HG03175 (cell line): ENCODE measurements at regions not wholly inside any gene's neighbourhood (a gene's known extent, or its start where the extent isn't known, plus 50 kb on each side); places are given as distances from the start of the nearest gene placed in this dataset.
"Not testable (repeated sequence)": the region's sequence is repeated elsewhere in the genome, so short reads cannot be mapped to it uniquely, and the experiment has no call there.

Experiments
- ATAC-seq: cut with Tn5 transposase; IDR thresholded peaks from one replicate; pipeline ENCODE4 v1.9.1; 2021; ENCODE audit warnings: mild to moderate bottlenecking, moderate library complexity; ENCODE audit not compliant: unreplicated experiment

DNA sequence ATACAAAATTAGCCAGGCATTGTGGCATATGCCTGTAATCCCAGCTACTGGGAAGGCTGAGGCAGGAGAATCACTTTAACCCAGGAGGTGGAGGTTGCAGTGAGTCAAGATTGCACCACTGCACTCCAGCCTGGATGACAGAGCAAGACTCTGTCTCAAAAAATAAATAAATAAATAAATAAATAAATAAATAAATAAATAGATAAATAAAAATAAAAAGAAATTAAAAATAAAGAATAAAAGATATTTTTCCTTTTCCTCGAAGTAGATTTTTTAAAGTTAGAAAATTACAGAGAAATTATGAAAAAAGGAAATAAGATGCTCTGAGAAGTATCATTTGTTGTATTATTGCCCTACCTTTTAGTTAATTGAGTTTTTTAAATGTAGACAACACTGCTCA is 1906.1 kb downstream of the MAT2B start:
- not testable (repeated sequence) for ATAC-seq

DNA sequence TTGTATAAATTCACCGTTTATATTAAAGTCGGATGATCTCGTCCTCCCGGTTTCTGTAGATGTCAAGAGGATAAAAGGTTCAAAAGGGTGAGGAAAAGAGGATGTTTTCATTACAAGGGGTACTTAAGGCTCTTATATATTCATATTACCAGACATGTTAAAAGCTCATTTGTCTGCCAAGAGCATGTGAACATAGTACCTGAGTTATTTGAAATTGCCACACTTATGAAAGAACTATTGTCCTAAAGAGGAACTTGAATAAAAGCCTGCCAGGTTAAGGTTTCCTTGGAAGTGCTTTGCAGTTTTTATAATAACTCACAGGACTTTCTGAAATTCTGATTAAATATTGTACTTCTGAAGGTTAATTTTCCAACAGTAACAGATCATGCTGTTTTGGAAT is 1915.1 kb downstream of the MAT2B start:
- ATAC-seq = no peak

DNA sequence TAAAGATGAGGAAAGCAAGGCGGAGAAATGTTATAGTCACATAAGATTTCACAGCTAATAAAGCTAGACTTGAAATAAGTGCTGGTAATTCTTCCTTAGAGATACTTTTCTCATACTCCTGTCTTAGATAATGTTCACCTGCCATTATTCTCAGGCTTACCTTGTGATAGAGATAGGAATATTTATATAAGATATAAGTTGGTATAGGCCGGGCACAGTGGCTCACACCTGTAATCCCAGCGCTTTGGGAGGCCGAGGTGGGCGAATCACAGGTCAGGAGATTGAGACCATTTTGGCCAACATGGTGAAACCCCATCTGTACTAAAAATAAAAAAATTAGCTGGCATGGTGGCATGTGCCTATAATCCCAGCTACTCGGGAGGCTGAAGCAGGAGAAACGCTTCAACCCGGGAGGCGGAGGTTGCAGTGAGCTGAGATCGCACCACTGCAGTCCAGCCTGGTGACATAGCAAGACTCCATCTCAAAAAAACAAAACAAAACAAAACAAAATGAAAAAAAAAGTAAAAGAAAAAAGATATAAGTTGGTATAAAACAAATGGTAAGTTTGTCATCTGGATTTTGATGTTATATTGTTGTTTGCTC is 1918.4 kb downstream of the MAT2B start:
- ATAC-seq = no peak

DNA sequence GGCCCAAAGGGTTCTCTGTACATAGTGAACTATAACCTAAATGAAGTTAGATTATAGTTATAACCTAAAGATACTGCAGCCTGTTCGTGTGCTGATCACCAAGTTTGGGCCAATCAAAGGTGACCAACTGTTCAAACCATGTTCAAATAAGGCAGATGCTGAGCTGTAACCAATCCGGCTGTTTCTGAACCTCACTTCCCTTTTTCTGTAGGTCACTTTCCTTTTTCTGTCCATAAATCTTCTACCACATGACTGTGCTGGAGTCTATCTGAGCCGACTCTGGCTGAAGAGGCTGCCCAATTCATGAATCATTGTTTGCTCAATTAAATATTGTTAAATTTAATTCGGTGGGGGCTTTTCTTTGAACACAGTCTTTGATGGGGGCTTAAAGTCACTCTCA is 1920.2 kb downstream of the MAT2B start:
- no peak for ATAC-seq

DNA sequence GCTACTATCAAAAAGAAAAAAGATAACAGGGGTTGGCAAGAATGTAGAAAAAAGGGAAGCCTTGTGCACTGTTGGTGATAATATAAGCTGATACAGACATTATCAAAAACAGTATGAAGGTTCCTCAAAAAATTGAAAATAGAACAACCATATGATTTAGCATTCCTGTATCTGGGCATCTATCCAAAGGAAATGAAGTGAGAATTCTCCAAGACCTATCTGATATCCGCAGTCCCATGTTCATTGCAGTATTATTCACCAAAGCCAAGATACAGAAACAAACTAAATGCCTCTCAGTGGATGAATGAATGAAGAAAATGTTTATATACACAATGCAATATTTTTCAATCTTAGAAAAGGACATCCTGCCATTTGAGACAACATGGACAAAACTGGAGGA is 1943.3 kb downstream of the MAT2B start:
- no peak for ATAC-seq

DNA sequence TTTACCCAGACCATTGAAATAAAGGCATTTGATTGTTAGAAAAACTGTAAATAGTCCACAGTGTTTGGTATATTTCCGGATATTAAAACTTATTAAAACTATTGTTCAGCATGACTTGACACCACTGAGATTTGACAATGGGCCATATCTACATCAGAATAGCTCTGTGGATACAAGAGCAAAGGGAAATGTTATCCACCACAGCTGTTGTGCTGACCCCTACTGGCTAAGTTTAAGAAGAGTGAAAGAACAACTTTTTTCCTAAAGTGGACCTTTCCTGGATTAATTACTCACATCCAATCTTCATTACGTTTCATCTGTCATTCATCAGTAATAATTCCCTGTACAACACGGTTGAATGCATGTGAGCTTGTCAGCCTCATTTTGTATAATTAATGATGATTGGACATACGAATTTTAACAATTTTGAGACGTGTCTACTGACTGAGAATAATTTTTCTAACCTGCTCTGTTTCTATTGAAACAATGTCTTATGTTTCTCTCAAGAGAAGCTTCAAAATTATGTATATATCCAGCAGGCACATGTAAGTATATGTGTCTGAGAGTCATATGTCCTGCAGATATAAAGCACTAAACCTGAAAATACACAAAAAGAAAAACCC is 1952.6 kb downstream of the MAT2B start:
- no peak for ATAC-seq

DNA sequence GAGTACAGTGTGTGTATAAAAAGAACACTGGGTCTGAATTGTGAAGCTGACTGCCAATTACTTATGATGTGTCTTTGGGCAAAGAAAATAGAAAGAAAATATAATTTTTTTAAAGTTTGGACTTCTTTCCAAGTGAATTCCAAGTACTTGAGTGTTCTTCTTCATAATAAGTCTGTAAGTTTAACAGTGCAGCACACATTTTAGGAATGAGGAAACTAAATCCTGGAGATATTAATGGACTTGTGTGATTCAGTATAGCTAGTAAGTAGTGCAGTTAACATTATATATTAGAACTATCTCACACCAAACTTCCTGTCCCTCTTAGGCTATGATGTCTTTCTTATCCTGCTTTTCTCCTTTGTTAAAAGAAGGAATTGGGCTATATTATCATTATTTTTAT is 1953.8 kb downstream of the MAT2B start:
- ATAC-seq = no peak

DNA sequence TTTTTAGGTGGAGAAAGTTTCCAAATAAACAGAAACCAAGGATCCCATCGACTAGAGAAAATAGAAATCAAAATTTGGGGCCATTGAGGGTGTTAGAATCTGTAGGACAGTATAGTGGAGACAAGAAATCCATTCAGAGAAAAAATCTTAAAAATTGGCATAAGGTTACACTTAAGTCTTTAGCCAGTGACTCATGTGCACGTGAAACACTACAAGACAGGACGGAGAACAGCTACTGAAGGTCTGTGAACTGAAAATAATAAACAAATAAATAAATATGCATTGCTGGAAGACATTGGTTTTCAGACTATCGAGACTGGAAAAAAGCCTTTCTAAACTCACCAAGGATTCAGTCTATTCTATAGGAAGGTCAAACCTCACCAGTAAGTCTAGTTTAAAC is 1955.5 kb downstream of the MAT2B start:
- ATAC-seq = no peak

DNA sequence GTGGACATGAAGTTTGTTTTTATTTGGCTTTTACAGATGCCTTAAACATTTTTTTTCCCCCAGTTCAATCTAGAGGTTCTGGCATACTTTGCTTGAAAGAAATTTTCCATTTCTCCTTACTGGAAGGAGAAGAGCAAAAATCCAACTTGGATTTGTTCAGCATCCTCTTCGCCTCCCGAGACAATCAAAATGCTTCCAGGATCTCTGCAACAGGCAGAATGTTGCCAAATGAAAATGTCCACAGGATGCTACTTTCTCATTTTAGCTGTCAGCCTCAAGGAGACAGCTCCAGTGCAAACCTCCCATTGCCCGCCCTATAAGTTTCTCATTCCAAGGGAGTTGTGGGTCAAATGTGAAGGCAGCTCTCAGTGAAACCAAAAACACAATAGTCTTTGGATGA is 1972.1 kb downstream of the MAT2B start:
- ATAC-seq = no peak

DNA sequence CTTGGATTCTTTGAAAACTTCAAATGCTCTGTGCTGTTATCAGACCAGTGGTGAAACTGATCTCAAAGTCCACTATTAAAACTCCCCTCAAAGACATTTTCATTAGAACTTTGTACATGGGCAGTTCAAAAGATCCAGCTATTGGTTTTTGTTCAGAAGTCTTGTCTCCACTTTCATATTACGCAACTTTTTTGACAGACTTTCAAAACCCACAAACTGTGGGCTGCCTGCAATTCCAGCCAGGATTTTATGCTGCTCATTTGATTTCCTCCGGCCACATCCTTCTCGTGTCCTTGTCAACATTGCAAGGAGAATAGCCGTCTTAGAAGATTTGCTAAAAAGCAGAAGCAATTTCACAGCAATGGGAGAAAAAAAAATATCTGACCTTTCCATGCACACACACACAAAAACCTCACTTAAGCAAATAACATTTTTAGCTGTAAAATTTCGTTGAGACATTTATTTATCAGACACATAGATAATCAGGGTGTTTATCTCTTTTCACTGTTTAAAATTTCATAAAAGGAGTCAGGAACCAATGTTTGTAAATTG is 1990.5 kb downstream of the MAT2B start:
- ATAC-seq = no peak

DNA sequence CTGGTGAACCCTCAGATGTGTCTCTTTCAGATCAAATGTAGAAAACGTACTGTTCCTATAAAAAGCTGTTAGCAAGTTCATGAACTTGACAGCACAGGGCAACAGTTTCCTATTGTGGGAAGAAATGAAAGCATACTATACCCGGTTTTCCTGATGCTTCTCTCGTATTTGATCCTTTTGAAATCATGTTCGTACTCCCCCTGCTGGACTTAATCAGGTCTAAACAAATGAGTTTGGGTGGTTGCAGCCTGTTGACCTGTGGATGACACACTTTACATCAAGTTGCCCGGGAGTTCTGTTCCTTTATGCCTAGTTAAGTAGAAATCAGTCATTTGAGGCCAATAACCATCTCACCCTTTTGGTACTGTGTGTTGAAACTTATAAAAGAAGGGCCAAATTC is 1992.3 kb downstream of the MAT2B start:
- ATAC-seq = no peak

DNA sequence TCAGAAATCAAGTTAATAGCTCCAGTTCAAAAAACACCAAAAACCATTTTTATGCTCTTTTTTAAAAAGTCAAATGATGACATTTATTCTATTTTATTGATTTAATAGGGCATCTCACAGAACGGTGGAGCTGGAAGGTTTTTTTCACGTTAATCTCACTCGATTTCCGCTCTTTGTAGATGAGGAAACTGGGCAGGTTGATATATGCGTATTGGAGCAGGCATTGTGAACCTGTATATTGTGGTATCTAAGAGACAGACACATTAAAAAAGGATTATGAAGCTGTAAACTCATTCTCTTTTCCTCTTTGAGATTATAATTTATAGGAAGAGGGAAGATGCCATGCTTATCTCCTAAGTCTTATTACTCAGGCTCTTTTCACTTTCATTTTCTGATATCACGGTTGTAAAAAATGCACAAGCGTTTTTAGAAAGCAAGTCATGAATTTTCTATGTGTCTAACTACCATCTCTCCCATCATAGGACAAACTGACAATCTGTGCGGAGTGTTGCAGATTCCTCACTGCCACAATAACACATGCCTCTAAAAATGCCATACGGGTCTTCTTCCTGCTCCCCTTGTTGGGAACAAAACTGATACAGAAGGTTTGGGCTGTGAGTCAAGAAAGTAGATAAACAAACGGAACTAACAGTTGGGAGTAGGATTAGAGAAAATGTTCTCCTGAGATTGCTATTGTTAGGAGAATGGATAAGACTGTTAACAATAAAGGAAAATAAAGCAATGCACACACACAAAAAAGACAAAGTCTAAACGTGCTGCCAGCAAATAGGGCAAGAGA is 1997.7 kb downstream of the MAT2B start:
- ATAC-seq = no peak

DNA sequence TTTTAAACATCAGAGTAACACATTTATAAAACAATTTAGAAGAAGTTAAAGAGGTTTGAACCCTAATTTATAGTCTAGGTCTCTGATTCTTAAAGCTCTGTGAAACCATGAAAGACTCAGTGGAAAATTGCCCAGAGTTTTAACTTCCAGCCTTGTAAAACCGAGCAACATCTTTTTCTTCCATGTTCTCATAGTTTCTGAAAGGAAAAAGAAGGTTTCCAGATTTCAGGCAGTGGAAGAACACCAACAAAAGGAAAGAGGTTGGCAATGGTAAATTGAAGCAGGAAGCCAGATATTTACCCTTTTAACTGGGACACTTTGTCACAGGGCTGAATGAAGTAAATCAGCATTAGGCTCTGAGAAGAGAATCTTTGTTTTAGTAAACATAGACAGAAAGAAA is 1999.3 kb downstream of the MAT2B start:
- ATAC-seq = no peak

DNA sequence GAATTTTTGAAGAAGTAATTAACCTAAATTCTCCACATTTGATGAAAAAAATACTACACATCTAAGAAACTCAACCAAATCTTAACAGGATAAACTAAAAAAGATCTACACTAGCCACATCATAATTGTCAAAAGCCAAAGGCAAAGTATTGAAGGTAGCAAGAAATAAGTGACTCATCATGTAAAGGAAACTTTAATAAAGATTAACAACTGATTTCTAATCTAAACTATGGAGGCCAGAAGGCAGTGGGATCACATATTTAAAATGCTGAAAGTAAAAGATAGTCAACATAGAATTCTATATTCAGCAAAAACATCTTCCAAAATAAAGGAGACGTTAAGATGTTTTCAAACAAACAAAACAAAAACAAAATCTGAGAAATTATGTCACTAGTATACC is 2002.9 kb downstream of the MAT2B start:
- no peak for ATAC-seq

DNA sequence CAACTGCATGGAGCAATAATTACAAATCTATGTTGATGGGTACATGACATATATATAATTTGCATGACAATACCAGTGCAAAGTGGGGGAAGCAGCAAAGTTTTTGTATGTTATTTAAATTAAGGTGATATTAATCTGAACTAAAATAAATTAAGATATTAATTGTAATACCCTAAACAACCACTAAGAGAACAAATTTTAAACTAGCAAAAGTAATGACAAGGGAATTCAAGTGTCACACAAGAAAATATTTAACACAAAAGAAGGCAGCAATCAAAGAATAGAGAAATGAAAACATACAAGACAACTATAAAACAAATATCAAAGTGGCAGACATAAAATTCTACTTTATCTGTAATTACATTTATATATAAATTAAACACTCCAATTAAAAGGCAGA is 2003.4 kb downstream of the MAT2B start:
- no peak for ATAC-seq

DNA sequence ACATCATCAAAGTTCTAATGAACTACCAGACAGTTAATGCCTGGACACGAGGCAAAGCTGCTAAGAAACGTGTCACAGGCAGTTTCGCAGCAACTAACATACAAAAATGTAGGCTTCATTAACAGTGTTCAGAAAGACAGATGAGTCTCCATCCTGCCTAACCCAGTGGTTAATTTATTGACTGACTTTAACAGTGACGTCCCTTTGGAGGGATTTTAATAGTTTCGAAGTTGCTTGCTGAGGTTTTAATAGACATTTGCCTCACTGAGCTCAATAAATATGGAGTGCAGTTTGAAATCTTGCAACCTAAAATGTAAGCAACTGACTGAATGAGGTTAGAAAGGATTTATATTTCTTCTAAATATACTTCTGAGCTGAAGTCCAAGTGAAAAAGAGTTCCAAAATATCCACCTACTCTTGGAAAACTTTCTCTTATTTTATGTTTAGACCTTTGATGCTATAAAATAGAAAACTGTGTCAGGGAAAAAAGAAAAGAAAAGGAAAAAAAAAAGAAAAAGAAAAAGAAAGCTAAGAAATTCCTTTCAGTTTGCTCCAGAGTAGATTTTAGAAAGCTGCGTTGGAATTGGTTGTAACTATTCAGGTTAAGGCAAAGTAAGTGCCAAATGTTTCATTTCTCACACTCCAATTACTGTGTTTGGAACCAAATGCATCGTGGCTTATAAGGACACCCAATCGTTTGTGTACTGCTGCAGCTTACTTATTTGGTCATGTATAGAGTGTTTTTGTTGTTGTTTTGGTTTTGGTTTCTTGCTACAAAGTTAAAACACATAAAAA is 2016.6 kb downstream of the MAT2B start:
- no peak for ATAC-seq

DNA sequence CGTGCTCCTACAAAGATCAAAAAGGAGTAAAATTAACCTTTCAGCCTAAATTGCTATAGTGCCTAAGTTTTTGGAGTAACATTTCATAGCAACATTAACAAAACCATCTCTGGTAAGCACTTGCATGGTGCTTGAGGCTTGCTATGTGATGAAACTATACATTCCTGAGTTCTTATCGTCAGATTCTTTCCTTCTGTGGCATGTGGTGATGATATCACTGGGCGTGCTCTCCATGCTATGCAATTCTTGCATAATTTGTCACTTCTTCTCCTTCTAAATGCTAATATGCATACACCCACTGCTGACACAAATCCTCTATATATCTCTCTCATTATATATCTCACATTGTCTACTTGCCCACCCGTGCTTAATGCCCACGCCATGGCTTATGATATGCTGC is 2019.9 kb downstream of the MAT2B start:
- no peak for ATAC-seq

DNA sequence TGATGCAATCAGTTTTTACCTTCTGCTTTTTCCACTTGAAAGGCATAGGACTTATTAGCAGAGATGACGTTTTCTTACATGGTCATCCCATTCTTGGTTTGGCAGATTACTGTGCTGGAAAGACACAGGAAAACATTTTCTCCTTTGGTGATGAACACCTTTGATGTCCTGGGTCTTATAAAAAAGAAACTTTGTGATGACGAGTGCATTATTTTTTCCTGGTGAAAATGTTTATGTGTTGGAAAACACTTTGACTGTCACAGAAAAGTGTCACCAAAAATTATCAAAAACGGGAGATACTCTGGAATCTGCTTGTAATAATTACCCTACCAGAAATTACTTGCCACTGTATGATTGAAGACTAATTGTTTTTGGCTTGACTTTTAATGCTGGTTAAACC is 2020.9 kb downstream of the MAT2B start:
- no peak for ATAC-seq

DNA sequence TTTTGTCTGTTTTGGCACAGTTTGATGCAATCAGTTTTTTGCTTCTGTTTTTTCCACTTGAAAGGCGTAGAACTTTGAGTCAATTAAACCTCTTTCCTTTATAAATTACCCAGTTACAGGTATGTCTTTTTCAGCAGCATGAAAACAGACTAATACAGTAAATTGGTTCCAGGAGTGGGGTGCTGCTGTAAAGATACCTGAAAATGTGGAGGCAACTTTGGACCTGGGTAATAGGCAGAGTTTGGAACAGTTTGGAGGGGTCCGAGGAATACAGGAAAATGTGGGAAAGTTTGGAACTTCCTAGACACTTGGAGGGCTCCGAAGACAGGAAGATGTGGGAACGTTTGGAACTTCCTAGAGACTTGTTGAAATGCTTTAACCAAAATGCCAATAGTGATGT is 2022.2 kb downstream of the MAT2B start:
- ATAC-seq = no peak

DNA sequence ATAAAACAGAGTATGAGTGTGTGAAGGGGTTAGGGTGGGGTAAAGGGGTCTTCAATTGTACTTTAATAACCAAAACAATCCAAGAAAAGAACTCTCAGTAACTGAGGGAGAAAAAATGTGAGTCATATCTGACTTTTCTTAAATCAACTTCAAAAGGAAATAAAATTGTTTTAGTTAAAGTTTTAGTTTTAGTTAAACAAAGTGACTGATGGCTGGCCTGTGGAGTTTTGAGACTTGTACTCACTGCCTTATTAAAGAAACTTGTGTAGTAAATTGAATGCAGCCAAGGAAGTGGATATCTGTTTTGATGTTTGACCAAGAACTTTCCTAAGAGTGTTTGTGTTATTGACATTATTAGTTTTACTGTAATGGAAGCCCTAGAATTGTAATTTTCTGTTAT is 2032.6 kb downstream of the MAT2B start:
- no peak for ATAC-seq

DNA sequence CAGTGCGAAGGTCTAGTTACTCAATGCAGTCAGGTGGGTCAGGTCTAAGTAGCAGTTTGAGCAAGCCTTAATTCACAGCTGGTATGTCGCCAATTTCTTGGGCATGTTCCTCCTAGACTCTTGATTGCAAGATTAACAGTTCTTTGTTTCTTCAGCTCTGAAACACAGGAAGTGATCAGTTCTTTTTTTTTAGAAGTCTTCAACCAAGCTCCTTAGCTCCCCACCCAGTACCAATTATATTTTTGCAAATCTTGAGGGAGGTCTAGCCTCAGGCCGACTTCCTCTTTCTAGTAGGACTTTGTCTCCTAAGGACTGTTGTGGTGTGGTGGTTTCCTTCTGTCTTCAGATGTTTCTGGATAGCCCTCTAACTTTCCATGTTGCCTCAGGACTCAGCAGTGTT is 2054.2 kb downstream of the MAT2B start:
- ATAC-seq = no peak
